Hindlimb muscle (tissue), 1 donor: ENCODE measurements at regions not wholly inside any gene's neighbourhood (a gene's known extent, or its start where the extent isn't known, plus 50 kb on each side); places are given as distances from the start of the nearest gene placed in this dataset.

Source experiments
- DNase-seq: peaks from one replicate; pipeline ENCODE4 v3.0.0-alpha.2; 2013

GRCh38 chr17:10956821-10957220 lies 118.9 kb upstream of the PIRT start:
- peak; percentile 1 for DNase-seq

DNA sequence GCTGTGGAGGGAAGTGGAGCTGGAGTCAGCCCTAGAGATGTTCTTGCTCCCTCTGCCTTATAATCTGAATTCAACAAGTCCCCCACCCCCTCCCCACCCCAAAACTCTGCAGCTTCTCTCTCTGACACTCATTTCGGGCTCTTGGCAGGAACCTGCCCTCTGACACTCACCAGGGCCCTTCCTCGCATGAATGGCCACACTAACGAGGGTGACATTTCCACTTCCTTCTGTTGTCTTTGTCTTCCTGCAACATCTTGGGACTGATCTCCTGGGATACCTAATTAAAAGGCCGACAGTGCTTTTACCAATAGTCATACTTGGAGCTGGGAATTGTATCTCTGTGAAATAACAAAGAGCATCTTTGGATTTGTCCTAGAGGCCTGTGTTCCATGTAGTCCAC lies 106.9 kb upstream of the PIRT start:
- DNase-seq, result no peak

GRCh38 chr17:10936931-10937330 lies 99.0 kb upstream of the PIRT start:
- DNase-seq, result no peak

DNA sequence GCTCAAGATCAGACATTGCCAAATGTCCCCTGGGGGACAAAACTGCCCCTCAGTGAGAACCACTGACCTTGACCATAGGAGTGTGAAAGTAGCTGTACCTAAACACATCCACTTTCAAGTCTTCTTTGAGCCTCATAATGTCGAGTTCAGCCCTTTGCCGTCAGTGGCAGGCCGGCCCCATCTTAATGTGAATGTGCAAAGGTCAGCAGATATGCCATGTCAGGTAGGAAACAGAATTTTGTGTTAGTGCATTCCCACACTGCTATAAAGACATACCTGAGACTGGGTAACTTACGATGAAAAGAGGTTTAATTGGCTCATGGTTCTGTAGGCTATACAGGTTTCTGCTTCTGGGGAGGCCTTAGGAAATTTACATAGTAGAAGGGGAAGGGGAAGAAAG lies 95.1 kb upstream of the PIRT start:
- no peak for DNase-seq

DNA sequence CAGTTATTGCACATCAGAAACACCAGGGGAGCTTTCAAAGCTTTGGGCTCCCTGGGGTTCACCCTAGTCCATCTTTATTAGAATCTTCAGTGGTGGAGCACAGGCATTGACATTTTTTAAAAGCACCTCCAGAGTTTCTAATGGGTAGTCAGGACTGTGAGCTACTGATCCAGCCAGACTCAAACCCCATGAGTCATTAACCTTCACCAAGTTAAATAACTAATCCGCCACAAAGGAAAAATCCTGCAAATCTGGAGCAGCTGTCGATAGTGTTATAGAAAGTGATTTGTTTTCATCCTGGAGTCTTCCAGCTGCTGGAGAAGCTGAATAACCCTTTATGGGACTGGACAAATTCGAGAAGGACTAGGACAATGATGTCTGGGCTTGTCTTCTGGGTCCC lies 93.2 kb upstream of the PIRT start:
- no peak for DNase-seq

- DNase-seq, result no peak
Observed at GRCh38 chr17:10927712-10928111, 89.8 kb upstream of the PIRT start.

DNA sequence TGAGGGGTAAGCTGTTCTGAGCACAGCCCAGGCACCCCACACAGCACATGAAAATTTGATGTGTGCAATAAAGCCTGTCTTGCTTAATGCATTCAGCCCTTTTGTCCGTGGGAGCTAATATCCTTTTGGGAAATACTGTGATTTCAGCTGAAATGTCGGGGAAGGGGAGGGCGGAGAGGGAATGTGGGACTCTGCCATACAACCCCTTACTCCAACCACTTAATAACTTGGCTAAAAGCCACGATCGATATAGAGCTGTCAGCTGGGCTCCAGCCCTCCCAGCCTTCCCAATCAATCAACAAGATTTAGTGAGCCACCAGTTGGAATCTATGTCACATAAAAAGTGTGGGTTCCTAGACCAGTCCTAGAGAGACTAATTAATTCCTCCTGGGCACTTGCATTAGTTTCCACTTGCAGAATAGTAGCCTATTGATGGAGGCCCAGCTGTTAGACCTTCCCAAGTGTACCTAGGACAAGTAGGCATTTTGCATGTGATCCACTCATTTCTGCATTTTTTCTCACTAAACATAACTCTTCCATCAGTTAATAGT lies 82.7 kb upstream of the PIRT start:
- no peak for DNase-seq

DNA sequence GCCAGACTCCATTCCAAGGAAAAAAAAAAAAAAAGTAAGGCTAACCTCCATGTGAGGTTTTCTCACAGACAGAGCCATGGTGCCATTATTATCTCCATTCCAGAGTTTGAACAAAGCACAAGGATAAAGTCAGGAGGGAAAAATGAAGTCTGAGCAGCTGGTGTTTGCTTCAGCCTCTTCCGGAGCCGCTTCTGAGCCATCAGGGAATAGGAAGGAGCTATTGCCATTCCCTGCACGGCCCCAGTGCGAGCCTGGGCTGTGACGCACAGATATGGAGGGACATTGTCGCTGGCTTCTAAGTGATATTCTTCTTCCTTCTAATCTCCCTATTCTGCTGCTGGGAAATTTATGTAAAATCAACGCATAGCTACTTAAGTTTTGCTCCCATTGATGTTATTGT lies 69.5 kb upstream of the PIRT start:
- no peak for DNase-seq

- DNase-seq, result peak; percentile 28
Observed at GRCh38 chr17:10899281-10899680, 61.4 kb upstream of the PIRT start.

DNA sequence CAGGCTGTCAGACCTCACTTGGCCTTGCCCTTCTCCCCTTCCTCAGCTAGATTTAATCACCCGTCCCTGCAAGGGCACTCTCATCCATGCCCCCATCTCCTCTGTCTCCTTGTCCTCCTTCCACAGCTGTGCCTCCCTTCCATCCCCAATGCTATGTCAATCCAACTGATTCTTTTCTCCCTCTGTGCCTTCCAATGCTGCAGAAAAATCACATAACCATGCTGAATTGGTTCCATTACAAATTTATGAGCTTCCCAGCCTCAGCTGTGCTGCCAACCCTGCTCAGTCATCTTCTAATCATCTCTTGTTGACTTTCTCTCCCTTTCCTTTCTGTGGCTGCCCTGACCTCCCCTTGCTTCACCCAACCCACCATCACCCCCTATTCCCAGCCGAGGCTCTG lies 56.3 kb upstream of the PIRT start:
- no peak for DNase-seq

GRCh38 chr17:10888858-10889257 lies 51.0 kb upstream of the PIRT start:
- DNase-seq, result no peak
